NCI-H146 treated with DMSO at 0.1 percent for 48 hours (cell line): ENCODE measurements at regions not wholly inside any gene's neighbourhood (a gene's known extent, or its start where the extent isn't known, plus 50 kb on each side); places are given as distances from the start of the nearest gene placed in this dataset.

Experiments
- DNase-seq: peaks from one replicate; lab custom pipeline; 2025; ENCODE audit not compliant: unreplicated experiment; lab: John Stamatoyannopoulos, UW

GRCh38 chr19:27654266-27654990 lies 1558.5 kb downstream of the UQCRFS1 start:
- no peak for DNase-seq

- no peak for DNase-seq
Observed at GRCh38 chr19:27652796-27653195, 1560.2 kb downstream of the UQCRFS1 start.

- DNase-seq, result no peak
Observed at GRCh38 chr19:27652281-27652680, 1560.7 kb downstream of the UQCRFS1 start.

GRCh38 chr19:27647423-27647822 lies 1565.5 kb downstream of the UQCRFS1 start:
- DNase-seq, result no peak

DNA sequence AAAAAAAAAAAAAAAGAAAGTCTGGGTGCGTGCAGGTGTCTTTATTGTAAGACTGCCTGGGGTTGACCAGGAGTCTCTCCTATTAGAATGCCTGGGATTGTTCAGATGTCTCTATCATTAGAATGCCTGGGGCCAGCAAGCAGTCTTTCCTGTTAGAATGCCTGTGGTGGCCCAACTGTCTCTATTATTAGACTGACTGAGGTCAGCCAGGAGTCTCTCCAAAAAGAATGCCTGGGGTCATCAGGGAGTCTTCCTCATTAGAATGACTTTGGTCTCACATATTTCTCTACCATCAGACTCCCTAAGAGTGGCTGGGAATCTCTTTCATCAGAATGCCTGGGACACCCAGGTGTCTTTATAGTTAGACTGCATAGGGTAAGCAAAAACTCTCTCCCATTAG lies 1577.5 kb downstream of the UQCRFS1 start:
- DNase-seq, result no peak

GRCh38 chr19:27618006-27618405 lies 1594.9 kb downstream of the UQCRFS1 start:
- no peak for DNase-seq

DNA sequence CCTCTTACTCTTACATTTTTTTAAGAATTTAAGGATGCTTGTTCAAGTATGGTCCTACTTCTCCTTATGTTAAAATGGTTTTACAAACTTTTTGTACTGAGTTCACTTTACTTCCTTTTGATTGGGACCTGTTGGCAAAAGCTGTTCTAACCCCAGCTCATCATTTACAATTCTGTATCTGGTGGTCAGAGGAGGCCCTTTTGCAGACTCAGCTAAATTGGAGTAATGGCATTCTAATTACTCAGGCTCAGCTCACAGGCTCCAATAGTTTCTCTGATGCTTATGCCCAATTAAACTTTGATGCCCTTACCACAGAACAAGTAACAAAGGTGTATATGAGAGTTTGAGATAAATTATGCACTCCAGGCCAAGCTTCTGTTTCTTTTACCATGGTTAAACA lies 1632.0 kb downstream of the UQCRFS1 start:
- no peak for DNase-seq
